Smooth muscle cell (in vitro differentiated cells): ENCODE measurements at regions not wholly inside any gene's neighbourhood (a gene's known extent, or its start where the extent isn't known, plus 50 kb on each side); places are given as distances from the start of the nearest gene placed in this dataset.

ENCODE experiments used
- DNase-seq: peaks from one replicate; lab custom pipeline; 2025; ENCODE audit not compliant: unreplicated experiment; lab: John Stamatoyannopoulos, UW
- H2AFZ ChIP-seq: fragments of 200-600 bp; sonication (generic); 2 replicates; pipeline ENCODE4 v1.6.0; 2016; ENCODE audit warnings: antibody characterized with exemption, low read depth, mild to moderate bottlenecking
- H3F3A ChIP-seq: fragments of 200-600 bp; sonication (generic); 2 replicates; pipeline ENCODE4 v1.6.0; 2017; ENCODE audit warnings: antibody characterized with exemption, low read depth
- H3K27ac ChIP-seq: fragments of 200-600 bp; sonication (generic); 2 replicates; pipeline ENCODE4 v1.5.1; 2016; ENCODE audit warnings: low read depth, mild to moderate bottlenecking
- H3K27me3 ChIP-seq: fragments of 200-600 bp; sonication (generic); 2 replicates; pipeline ENCODE4 v1.6.1; 2016; ENCODE audit warnings: low read depth, mild to moderate bottlenecking
- H3K36me3 ChIP-seq: fragments of 200-600 bp; sonication (generic); 2 replicates; pipeline ENCODE4 v1.5.1; 2016; ENCODE audit warnings: low read depth
- H3K4me1 ChIP-seq: fragments of 200-600 bp; sonication (generic); 2 replicates; pipeline ENCODE4 v1.5.1; 2016; ENCODE audit warnings: low read depth
- H3K4me2 ChIP-seq: fragments of 200-600 bp; sonication (generic); 2 replicates; pipeline ENCODE4 v1.6.0; 2016; ENCODE audit warnings: mild to moderate bottlenecking
- H3K4me3 ChIP-seq: fragments of 200-600 bp; sonication (generic); 2 replicates; pipeline ENCODE4 v1.5.1; 2016; ENCODE audit warnings: mild to moderate bottlenecking
- H3K79me2 ChIP-seq: fragments of 200-600 bp; sonication (generic); 2 replicates; pipeline ENCODE4 v1.6.0; 2016; ENCODE audit warnings: low read depth, mild to moderate bottlenecking
- H3K9ac ChIP-seq: fragments of 200-600 bp; sonication (generic); 2 replicates; pipeline ENCODE4 v1.6.0; 2016; ENCODE audit warnings: low read depth
- H3K9me3 ChIP-seq: fragments of 200-600 bp; sonication (generic); replicated peaks from 2 replicates; pipeline ENCODE4 v1.5.1; 2016; ENCODE audit warnings: low read depth
- H4K20me1 ChIP-seq: fragments of 200-600 bp; sonication (generic); 2 replicates; pipeline ENCODE4 v1.6.0; 2016; ENCODE audit warnings: low read depth
- WGBS: methylation state at CpG from one replicate; pipeline ENCODE4 v1.1.7; 2016; ENCODE audit warnings: low lambda C conversion rate; 5-methylcytosine and 5-hydroxymethylcytosine counted together
- TF ChIP-seq, protein P1 (sequence below): fragments of 200-600 bp; sonication (generic); IDR thresholded peaks from 2 replicates; pipeline ENCODE4 v1.5.1; 2017; ENCODE audit warnings: borderline replicate concordance, mild to moderate bottlenecking, antibody characterized with exemption; ENCODE audit not compliant: insufficient read depth, poor library complexity, severe bottlenecking

DNA sequence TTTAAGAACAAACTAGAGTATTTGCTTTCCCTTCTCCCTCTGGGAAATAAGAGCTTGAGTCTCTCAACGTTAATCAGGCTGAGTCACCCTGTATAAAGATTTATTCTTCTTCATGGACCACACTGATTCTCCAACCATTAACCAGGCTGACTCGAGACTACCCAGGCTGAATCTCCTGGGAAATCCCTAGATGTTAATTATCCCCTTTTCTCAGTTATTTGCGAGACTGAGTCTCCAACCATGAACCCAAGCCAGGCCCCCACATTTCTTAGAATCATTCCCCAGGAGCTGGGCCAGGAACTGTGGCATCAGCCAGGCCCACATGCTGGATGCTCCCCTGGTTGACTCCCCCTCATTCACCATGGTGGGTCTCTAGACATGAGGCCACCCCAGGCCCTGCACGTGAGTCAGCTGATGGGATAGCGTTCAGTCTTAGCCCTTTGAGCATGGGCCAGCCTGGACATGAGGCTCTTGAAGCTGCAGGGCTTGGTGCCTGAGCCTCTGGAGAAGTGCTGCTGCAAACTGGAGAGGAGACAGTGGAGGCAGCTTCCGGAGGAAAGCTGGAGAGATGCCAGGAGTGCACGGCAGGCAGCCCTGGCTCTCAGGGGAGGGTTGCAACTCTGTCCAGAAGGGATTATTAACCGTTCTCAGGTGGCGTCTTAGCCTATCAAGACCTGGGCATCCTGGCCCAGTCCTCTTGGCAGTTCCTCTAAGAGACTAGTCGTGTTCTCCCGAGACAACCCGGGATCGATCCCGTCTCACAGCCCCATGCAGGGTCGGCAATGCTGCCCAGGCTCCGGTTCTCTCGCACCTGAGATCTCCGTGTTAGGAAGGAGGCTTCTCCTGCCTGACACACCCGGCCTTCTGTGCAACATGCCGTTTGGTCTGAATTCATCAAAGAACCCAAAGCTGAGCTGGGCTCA lies 296.6 kb downstream of the ADGRD1 start:
- no peak for DNase-seq
- H3K4me1 ChIP-seq, result no peaks in the 10 kb centered on the region
- H3K9me3 ChIP-seq, result no peaks in the 10 kb centered on the region
- H3K36me3 ChIP-seq, result no peaks in the 10 kb centered on the region
- TF ChIP-seq, protein P1, sequence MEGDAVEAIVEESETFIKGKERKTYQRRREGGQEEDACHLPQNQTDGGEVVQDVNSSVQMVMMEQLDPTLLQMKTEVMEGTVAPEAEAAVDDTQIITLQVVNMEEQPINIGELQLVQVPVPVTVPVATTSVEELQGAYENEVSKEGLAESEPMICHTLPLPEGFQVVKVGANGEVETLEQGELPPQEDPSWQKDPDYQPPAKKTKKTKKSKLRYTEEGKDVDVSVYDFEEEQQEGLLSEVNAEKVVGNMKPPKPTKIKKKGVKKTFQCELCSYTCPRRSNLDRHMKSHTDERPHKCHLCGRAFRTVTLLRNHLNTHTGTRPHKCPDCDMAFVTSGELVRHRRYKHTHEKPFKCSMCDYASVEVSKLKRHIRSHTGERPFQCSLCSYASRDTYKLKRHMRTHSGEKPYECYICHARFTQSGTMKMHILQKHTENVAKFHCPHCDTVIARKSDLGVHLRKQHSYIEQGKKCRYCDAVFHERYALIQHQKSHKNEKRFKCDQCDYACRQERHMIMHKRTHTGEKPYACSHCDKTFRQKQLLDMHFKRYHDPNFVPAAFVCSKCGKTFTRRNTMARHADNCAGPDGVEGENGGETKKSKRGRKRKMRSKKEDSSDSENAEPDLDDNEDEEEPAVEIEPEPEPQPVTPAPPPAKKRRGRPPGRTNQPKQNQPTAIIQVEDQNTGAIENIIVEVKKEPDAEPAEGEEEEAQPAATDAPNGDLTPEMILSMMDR, result no peak
- no peaks in the 10 kb centered on the region for H4K20me1 ChIP-seq
- no peaks in the 10 kb centered on the region for H3K27me3 ChIP-seq
- no peaks in the 10 kb centered on the region for H3K79me2 ChIP-seq
- no peak overlapping the region for H3K27ac ChIP-seq
- H3K4me3 ChIP-seq, result no peak overlapping the region
- no peak overlapping the region for H2AFZ ChIP-seq
- H3K9ac ChIP-seq, result no peak overlapping the region
- WGBS, result 83% methylated on average over 20 of the region's 20 CpGs
- no peak overlapping the region for H3K4me2 ChIP-seq
- H3F3A ChIP-seq, result no peaks in the 10 kb centered on the region

- Histone ChIP-seq H3K27me3 (no peaks in the 10 kb centered on the region), H4K20me1 (no peaks in the 10 kb centered on the region), H3K4me3 (no peak overlapping the region), H3K4me2 (no peak overlapping the region), H3K27ac (no peak overlapping the region), H3F3A (no peaks in the 10 kb centered on the region), H2AFZ (no peak overlapping the region), H3K9ac (no peak overlapping the region), H3K36me3 (no peaks in the 10 kb centered on the region), H3K4me1 (no peaks in the 10 kb centered on the region), H3K79me2 (no peaks in the 10 kb centered on the region), H3K9me3 (no peaks in the 10 kb centered on the region)
- WGBS, result 87% methylated on average over 10 of the region's 10 CpGs
- no peak for DNase-seq
- TF ChIP-seq, protein P1, result no peak
Observed at GRCh38 chr12:131250951-131251315, 297.2 kb downstream of the ADGRD1 start.

- WGBS, result 70% methylated on average over 16 of the region's 16 CpGs
- H3K36me3 ChIP-seq, result no peaks in the 10 kb centered on the region
- no peaks in the 10 kb centered on the region for H3K79me2 ChIP-seq
- TF ChIP-seq, protein P1, result no peak
- H2AFZ ChIP-seq, result no peak overlapping the region
- H3K9ac ChIP-seq, result no peak overlapping the region
- no peak overlapping the region for H3K4me3 ChIP-seq
- H4K20me1 ChIP-seq, result no peaks in the 10 kb centered on the region
- H3F3A ChIP-seq, result no peaks in the 10 kb centered on the region
- DNase-seq, result no peak
- H3K4me2 ChIP-seq, result no peak overlapping the region
- no peak overlapping the region for H3K27ac ChIP-seq
- H3K4me1 ChIP-seq, result no peaks in the 10 kb centered on the region
- no peaks in the 10 kb centered on the region for H3K27me3 ChIP-seq
- no peaks in the 10 kb centered on the region for H3K9me3 ChIP-seq
Observed at GRCh38 chr12:131251336-131252101, 297.8 kb downstream of the ADGRD1 start.
